ENCODE measurements at regions not wholly inside any gene's neighbourhood (a gene's known extent, or its start where the extent isn't known, plus 50 kb on each side); places are given as distances from the start of the nearest gene placed in this dataset.

DNA sequence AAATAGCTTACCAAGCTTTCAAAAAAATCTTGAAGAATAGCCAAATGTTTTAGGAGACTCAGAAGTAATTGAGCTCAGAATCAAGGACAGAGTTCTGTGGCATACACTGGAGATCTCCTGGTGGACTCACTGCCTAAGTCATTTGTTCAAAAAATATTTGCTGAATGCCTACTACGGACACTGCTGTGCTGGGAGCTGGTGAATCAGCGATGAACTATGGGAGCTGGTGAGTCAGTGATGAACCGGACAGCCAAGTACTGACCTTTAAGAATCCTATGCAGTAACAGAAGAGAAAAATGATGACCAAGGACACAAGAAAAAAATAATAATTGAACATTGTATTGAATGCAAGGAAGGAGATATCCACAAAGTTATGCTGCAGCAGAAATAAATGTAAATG is 717.9 kb upstream of the CXADR start:
- DNase-seq = no peak

DNA sequence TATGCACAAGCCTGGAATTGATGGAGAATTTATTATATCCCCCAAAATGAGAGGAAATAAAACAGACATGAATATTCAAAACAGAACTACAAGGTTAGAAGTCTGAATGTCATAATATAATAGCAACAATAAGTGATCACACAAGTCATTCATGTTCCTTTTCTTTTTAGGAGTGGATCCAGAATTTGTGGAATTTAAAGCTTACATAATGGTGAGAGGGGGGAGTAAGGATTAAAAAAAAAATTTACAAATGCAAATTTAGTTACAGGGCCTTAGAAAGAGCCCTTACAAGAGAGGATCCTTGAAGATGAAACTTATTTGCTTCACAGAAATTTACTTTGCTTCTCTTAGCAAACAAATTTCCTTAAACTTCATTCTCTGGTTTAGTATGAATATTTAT is 716.1 kb upstream of the CXADR start:
- DNase-seq = no peak

GRCh38 chr21:16797540-16797939 is 715.3 kb upstream of the CXADR start:
- DNase-seq = no peak

DNA sequence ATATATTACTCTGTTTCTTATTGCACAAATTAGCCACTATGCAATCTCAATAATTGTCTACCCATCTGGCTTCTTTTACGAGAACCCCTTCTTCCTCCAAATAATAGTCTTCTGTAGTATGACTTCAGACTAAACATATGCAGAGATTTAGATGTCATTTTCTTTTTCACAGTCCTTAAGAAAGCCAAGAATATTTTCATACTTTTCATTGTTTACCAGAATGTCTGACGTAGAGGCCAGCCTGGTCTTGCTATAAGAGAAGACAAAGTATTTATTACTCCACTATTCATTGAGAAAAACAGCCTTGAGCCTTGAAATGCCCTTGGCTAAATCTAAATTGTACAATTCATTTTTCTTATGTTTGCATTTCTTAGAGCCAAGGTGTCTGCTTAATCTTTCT is 714.9 kb upstream of the CXADR start:
- DNase-seq = no peak

DNA sequence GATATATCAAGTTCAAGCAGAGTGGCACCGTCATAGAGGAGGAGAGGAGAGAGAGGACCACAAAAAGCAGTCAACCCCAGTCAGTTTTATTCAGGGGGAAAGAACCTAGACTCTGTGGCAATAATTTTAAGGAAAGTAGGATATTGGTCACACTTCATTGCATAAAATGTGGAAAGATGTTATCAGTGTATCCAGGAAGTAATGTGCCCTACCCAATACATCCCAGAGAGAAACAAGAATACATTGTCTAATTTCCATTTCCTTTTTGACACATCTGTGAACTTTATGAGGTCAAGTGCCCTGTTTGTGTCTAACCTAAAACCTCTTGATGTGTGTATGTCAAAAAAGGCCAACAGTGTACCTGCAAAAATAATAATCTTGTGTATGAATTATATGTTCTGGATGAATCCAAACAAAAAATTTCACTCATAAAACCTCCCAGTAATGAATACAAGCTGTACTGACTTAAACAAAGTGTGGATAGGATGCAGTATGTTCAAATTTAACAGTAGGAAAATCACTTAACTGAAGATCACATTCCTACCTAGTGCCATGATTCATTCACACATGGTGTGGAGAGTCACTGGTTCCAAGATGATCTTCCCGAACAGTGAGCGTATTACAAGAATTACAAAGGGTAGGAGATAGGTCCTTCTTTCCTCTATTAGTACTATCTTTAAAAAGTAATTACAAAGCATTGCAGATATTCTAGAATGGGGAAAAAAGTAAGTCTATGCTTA is 712.1 kb upstream of the CXADR start:
- DNase-seq = no peak

DNA sequence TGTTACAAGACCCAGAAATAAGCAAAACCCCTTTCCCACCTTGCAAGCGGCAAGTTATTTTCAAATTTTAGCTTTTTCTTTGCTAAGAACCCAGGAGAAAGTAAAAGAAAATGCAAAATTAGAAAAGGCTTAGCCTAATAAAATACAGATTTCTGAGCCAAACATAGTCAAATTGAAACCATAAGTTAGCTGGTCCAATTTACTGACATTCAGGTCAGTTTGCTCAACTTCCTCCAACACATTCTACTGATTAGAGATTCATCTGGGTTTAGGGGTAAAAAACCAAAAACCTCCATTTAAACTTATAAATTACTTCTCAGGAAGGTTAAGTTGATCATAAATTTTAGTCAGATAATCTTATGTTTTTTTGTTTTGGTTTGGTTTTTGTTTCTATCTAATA is 701.8 kb upstream of the CXADR start:
- DNase-seq = no peak

DNA sequence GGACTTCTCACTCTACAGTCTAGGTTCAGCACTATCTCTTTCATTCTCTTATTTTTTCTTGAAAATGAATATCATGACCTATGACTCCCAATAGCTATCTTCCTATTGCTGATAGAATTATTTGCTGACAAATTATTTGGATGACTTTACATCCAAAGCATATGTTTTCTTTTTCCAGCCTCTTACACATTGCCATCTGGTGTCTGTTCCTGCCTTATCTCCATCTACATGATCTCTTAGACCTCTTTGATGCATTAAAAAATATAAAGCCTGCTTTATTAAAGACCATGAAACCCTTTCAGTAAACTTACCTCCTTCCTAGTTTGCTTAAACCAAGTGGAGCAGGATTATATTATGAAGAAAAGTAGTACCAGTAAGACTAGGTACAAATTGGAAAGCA is 700.9 kb upstream of the CXADR start:
- no peak for DNase-seq

- DNase-seq = no peak
Measured at GRCh38 chr21:16815243-16815642, 697.6 kb upstream of the CXADR start.

GRCh38 chr21:16821588-16821987 is 691.3 kb upstream of the CXADR start:
- DNase-seq = no peak

- DNase-seq = no peak
Measured at GRCh38 chr21:16829532-16829931, 683.3 kb upstream of the CXADR start.

GRCh38 chr21:16832791-16833190 is 680.1 kb upstream of the CXADR start:
- DNase-seq = no peak

- DNase-seq = no peak
Measured at GRCh38 chr21:16834791-16835190, 678.1 kb upstream of the CXADR start.

DNA sequence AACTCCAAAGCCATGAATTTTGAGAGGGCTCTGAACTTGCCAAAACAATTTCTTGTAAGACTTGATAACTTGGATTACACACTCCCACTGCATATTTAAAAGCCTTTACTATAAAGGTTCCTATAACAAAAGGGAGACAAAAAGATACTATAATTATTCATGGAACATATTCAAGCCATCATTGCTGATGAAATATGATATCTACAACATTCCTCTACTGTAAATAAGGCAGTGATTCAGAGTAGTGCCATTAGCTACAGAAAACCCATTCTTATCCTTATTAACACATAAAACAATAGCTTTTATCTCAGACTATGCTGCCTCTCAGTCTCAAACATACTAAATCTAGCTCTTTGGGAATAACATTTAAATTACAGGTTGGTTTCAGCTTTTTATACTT is 675.5 kb upstream of the CXADR start:
- no peak for DNase-seq

GRCh38 chr21:16837721-16838120 is 675.1 kb upstream of the CXADR start:
- DNase-seq = no peak

DNA sequence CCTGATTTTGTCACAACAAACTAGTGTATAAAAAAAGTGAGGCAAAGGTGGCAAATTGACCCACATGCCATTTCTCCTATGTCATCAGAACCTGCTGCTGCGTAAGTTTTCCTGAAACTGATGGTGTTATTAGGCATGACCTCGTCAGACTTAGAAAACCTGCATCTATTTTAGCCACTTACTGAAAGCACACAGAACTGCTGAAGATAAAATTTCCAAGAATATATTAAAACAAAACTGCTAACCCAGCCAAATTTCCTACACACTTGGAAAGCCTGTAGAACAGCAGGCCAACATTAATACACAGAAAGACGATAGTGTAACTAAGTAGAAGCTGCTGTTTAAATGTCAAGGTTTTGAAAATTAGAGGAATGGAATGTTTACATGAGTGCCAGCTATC is 674.5 kb upstream of the CXADR start:
- no peak for DNase-seq

DNA sequence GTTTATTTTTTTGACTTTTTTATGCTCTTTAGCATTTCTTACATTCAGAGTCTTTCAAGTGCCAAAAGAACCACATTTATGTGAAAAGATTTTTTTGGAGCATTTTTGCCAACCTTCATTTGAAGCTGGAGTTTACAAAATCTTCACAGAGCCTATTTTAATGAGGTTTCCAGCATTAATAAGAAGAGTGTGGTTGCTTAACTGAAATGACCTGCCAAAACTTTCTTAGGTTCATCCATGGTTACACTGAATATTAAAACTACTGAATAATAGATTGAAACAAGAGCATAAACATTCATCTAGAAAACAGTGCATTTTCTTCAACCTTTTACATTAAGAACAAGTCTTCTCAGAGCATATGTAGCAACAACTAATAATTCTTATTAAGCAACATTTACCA is 672.3 kb upstream of the CXADR start:
- no peak for DNase-seq

GRCh38 chr21:16841975-16842695 is 670.7 kb upstream of the CXADR start:
- DNase-seq = no peak

DNA sequence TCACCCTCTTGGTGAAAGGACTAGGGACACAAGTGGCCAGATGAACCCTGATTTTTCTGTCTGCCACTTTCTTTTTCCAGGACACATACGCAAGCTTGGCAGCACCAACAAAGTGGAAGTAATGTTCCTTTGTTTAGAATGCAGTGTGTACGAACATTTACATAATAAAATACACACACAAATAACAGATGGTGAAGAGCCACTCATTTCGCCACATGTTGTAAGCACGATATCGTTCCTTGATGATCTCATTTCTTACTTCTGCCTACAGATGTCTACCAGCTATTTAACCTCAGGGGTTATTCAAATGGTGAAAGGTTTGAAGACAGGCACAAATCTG is 670.2 kb upstream of the CXADR start:
- no peak for DNase-seq

DNA sequence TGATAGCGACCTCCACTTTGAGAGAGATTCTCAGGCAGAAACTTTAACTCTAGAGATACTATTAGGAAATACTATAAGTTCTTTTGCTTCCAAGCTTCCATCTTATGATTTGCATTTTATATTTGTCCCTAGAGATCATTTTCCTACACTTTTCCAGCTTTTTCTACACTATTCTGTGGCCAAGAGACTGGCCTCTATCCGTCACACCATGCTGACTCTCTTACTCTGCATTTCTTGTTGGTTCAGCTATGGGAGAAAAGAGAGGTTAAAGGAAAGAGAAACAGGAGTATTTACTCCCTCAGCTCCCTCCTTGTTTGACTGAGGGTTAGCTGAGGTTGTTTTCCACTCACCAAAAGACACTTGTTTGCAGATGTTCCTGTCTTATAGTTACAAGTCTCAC is 665.6 kb upstream of the CXADR start:
- no peak for DNase-seq

DNA sequence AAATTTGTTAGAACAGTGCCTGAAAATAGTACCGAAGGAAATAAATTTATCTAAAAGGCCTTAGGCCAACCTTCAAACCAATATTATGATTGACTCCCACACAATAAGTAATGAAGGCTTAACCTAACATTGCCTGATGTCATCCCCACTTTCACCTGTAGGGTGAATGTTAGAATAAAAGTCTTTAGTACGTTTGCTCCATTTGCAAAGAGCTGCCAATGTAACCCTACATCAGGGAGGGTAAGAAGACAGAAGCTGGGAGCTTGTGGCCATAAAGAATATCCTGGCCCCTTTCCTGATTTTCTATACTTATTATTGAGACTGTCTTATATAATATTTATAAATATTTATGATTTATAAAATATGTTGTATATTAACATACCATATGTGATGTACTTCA is 661.8 kb upstream of the CXADR start:
- no peak for DNase-seq

DNA sequence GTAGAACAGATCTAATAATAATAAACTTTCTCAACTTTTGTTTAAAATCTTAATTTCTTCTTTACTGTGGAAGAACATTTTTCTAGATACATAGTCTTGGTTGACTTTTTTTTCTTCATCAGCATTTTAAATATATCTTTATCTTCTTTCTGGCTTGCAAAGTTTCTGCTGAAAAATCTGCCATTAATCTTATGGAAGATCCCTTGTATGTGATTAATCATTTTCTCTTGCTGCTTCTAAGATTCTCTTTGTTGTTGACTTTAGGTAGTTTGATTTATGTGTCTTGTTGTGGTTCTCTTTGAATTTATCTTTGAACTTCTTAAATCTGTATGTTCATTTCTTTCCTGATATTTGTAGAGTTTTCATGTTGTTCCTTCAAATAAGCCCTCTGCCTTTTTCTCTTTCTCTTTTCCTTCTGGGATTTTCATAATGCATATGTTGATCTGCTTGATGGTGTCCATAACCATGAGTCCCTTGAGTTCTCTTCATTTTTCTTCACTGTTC is 657.6 kb upstream of the CXADR start:
- DNase-seq = no peak

GRCh38 chr21:16863362-16863905 is 649.4 kb upstream of the CXADR start:
- DNase-seq = no peak

- DNase-seq = no peak
Measured at GRCh38 chr21:16863908-16864307, 648.9 kb upstream of the CXADR start.

GRCh38 chr21:16865632-16866031 is 647.2 kb upstream of the CXADR start:
- no peak for DNase-seq

DNA sequence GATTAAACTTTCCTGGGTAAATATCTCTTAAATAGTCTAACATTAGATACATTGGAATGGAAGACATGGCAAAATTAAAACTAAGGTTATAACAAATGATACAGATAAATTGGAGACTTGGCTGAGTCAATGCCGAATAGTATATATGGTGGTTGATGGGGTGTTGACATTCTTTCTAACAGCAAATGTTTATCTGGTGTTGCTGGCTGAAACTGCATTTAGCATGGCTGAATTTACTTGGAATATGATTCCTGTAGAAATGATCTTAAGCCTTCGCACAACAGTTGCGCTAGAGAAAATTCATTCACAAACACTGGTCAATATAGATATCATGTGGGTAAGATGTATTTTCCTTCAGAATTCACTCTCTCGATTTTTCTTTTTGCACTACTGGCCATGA is 646.0 kb upstream of the CXADR start:
- DNase-seq = no peak

Measured in stimulated activated naive CD4-positive, alpha-beta T cell (primary cell).